Adipocyte (in vitro differentiated cells): ENCODE measurements at regions not wholly inside any gene's neighbourhood (a gene's known extent, or its start where the extent isn't known, plus 50 kb on each side); places are given as distances from the start of the nearest gene placed in this dataset.

ENCODE experiments used
- DNase-seq: peaks from one replicate; pipeline ENCODE4 v3.0.0-alpha.2; 2015; ENCODE audit warnings: low read depth
- H3K27me3 ChIP-seq: replicated peaks from 2 replicates; pipeline ENCODE4 v1.7.0; 2013; ENCODE audit warnings: mild to moderate bottlenecking, low read length, moderate library complexity; ENCODE audit not compliant: control insufficient read depth, insufficient read depth
- H3K36me3 ChIP-seq: 2 replicates; pipeline ENCODE4 v1.7.0; 2013; ENCODE audit warnings: low read length, mild to moderate bottlenecking, moderate library complexity; ENCODE audit not compliant: control insufficient read depth, insufficient read depth, severe bottlenecking
- H3K4me1 ChIP-seq: 2 replicates; pipeline ENCODE4 v1.7.0; 2013; ENCODE audit warnings: mild to moderate bottlenecking, low read length, moderate library complexity; ENCODE audit not compliant: control insufficient read depth, insufficient read depth
- H3K4me3 ChIP-seq: 2 replicates; pipeline ENCODE4 v1.7.0; 2013; ENCODE audit warnings: mild to moderate bottlenecking, low read length, moderate library complexity
- H3K9ac ChIP-seq: 2 replicates; pipeline ENCODE4 v1.7.0; 2013; ENCODE audit warnings: mild to moderate bottlenecking, low read length, moderate library complexity
- H3K9me3 ChIP-seq: 2 replicates; pipeline ENCODE4 v1.7.0; 2013; ENCODE audit warnings: mild to moderate bottlenecking, low read length, moderate library complexity; ENCODE audit not compliant: control insufficient read depth

- H3K4me1 ChIP-seq, result peaks cover 13% of the 10 kb centered on the region
- no peaks in the 10 kb centered on the region for H3K9me3 ChIP-seq
- H3K27me3 ChIP-seq, result no peaks in the 10 kb centered on the region
- no peak overlapping the region for H3K4me3 ChIP-seq
- DNase-seq, result no peak
- no peak overlapping the region for H3K9ac ChIP-seq
- H3K36me3 ChIP-seq, result no peaks in the 10 kb centered on the region
Measured at GRCh38 chr12:84601483-84601882, 311.1 kb downstream of the SLC6A15 start.

GRCh38 chr12:84599539-84599938 is 313.1 kb downstream of the SLC6A15 start:
- Histone ChIP-seq H3K4me3 (no peak overlapping the region), H3K9ac (no peak overlapping the region), H3K4me1 (peaks cover 8% of the 10 kb centered on the region)

GRCh38 chr12:84596266-84596665 is 316.3 kb downstream of the SLC6A15 start:
- Histone ChIP-seq H3K4me1 (no peaks in the 10 kb centered on the region), H3K36me3 (no peaks in the 10 kb centered on the region), H3K27me3 (no peaks in the 10 kb centered on the region), H3K9ac (no peak overlapping the region), H3K4me3 (no peak overlapping the region), H3K9me3 (no peaks in the 10 kb centered on the region)
- DNase-seq, result no peak

More at GRCh38 chr12:84599539-84599938, 313.1 kb downstream of the SLC6A15 start:
- Histone ChIP-seq H3K27me3 (no peaks in the 10 kb centered on the region), H3K9me3 (no peaks in the 10 kb centered on the region), H3K36me3 (no peaks in the 10 kb centered on the region)
- peak; percentile 24 for DNase-seq

DNA sequence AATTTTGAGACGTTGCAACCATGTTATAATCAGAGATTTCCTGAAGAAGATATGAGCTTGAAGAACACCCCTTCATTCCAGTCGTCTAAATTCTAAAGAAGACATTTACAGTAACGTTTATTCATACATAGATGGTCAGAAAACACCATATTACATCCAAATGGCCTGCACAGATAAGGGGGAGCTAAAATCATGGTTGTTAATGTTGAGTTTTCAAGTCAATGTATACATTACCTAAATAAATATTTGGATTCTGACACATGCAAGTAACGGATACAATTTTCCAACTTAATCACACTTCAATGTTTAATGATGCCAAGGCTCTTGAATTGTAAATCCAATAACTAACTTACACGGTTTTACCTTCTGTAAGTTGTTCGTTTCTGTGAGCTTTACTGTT is 318.4 kb downstream of the SLC6A15 start:
- Histone ChIP-seq H3K4me3 (no peak overlapping the region), H3K9ac (no peak overlapping the region), H3K36me3 (no peaks in the 10 kb centered on the region), H3K27me3 (no peaks in the 10 kb centered on the region), H3K9me3 (no peaks in the 10 kb centered on the region), H3K4me1 (no peaks in the 10 kb centered on the region)
- no peak for DNase-seq

- Histone ChIP-seq H3K27me3 (no peaks in the 10 kb centered on the region), H3K9me3 (no peaks in the 10 kb centered on the region), H3K36me3 (no peaks in the 10 kb centered on the region), H3K4me1 (no peaks in the 10 kb centered on the region), H3K4me3 (no peak overlapping the region), H3K9ac (no peak overlapping the region)
- DNase-seq, result peak; percentile 14
Measured at GRCh38 chr12:84585776-84586395, 326.7 kb downstream of the SLC6A15 start.

DNA sequence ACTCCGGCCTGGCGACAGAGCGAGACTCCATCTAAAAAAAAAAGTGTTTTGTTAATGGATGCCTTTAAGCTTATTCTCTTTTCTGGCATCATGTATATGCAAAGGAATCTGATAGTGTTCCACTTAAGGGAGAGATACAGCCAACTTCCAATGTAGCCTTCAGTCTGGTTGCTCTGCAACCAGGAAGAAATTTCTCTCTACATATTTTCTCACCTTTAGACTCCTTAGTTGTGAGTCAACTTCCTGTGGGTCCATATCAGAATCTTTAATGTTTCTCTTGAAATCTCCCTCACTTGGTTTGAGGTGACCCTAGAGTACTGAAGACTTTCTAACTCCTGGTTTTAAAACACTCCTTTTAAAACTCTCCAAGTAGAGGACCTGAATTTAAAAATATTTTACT is 340.4 kb downstream of the SLC6A15 start:
- Histone ChIP-seq H3K4me3 (no peak overlapping the region), H3K4me1 (no peaks in the 10 kb centered on the region), H3K9ac (no peak overlapping the region), H3K9me3 (no peaks in the 10 kb centered on the region), H3K27me3 (no peaks in the 10 kb centered on the region), H3K36me3 (no peaks in the 10 kb centered on the region)
- no peak for DNase-seq

DNA sequence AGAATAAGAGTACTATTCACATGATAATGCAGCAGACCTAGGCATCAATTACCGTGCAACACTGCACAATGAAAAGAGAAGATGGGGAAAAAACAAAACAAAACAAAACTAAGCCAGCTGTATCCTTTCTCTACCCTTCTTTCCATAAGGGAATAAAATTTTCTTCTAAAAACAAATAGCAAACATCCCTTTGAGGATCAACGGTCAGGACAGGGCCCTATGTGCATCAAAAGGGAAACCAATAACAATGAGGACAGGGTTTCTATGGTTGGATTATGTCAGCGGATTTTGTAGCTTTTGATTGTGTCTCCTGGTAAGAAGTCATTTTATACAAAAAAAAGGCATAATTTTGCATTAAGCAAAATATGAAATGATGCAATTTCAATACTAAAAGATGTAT is 350.3 kb downstream of the SLC6A15 start:
- Histone ChIP-seq H3K4me1 (no peaks in the 10 kb centered on the region), H3K9me3 (no peaks in the 10 kb centered on the region), H3K36me3 (no peaks in the 10 kb centered on the region), H3K27me3 (no peaks in the 10 kb centered on the region), H3K9ac (no peak overlapping the region), H3K4me3 (no peak overlapping the region)
- DNase-seq, result no peak

GRCh38 chr12:84561351-84561750 is 351.2 kb downstream of the SLC6A15 start:
- Histone ChIP-seq H3K9ac (no peak overlapping the region), H3K36me3 (no peaks in the 10 kb centered on the region), H3K4me1 (no peaks in the 10 kb centered on the region), H3K9me3 (no peaks in the 10 kb centered on the region), H3K27me3 (no peaks in the 10 kb centered on the region), H3K4me3 (no peak overlapping the region)
- peak; percentile 77 for DNase-seq

DNA sequence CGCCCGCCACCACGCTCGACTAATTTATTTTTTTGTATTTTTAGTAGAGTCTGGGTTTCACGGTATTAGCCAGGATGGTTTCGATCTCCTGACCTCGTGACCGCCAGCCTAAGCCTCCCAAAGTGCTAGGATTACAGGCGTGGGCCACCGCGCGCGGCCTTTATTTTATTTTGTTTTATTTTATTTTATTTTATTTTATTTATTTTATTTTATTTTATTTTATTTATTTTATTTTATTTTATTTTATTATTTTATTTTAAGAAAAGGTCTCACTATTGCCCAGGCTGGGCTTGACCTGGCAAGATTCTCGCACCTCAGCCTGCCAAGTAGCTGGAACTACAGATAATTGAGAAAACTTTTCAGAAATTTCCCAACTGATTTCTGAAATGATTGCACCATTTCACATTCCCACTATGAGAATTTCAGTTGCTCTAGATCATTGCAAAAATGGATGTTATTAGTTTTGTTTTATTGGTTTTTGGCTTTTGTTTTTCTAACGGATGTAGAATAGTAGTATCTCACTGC is 358.3 kb downstream of the SLC6A15 start:
- Histone ChIP-seq H3K36me3 (no peaks in the 10 kb centered on the region), H3K9ac (no peak overlapping the region), H3K9me3 (no peaks in the 10 kb centered on the region), H3K4me1 (peaks cover 15% of the 10 kb centered on the region), H3K4me3 (peak overlapping the region; percentile 48), H3K27me3 (no peaks in the 10 kb centered on the region)
- DNase-seq, result no peak

- no peak for DNase-seq
- no peaks in the 10 kb centered on the region for H3K36me3 ChIP-seq
- H3K27me3 ChIP-seq, result no peaks in the 10 kb centered on the region
- H3K4me1 ChIP-seq, result peaks cover 15% of the 10 kb centered on the region
- H3K9me3 ChIP-seq, result no peaks in the 10 kb centered on the region
- no peak overlapping the region for H3K4me3 ChIP-seq
- H3K9ac ChIP-seq, result no peak overlapping the region
Measured at GRCh38 chr12:84553331-84554117, 359.1 kb downstream of the SLC6A15 start.

DNA sequence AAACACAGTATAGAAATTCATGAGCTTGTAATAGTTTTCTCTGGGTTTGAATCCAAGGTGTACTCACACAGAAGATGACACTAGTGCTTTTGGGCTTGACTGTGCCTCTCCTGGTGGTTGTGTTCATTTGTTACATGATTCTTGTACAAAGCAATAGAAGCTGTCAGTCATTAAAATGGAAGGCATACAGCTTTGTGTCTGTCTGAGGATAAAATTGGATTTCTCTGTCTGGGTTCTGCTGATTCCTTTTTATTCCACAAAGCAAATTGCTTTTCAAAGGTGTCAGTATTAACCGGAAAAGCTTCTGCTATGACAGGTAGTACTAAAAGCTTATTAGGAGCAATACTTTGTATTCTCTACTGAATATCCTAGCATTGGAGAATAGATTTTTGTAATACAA is 361.2 kb downstream of the SLC6A15 start:
- peaks cover 15% of the 10 kb centered on the region for H3K4me1 ChIP-seq
- no peak overlapping the region for H3K4me3 ChIP-seq
- DNase-seq, result no peak
- no peaks in the 10 kb centered on the region for H3K36me3 ChIP-seq
- no peak overlapping the region for H3K9ac ChIP-seq
- H3K27me3 ChIP-seq, result no peaks in the 10 kb centered on the region
- H3K9me3 ChIP-seq, result no peaks in the 10 kb centered on the region
